HUES64 (cell line): ENCODE measurements at regions not wholly inside any gene's neighbourhood (a gene's known extent, or its start where the extent isn't known, plus 50 kb on each side); places are given as distances from the start of the nearest gene placed in this dataset.

ENCODE experiments used
- H3K27ac ChIP-seq: 2 replicates; pipeline ENCODE4 v1.7.0; 2013; ENCODE audit warnings: low read depth, low read length, inconsistent platforms
- H3K27me3 ChIP-seq: 2 replicates; pipeline ENCODE4 v1.6.1; 2013; ENCODE audit warnings: mild to moderate bottlenecking, low read length; ENCODE audit not compliant: insufficient read depth
- H3K36me3 ChIP-seq: 2 replicates; pipeline ENCODE4 v1.6.1; 2013; ENCODE audit warnings: mild to moderate bottlenecking, low read length; ENCODE audit not compliant: insufficient read depth
- H3K4me1 ChIP-seq: 2 replicates; pipeline ENCODE4 v1.6.1; 2013; ENCODE audit warnings: mild to moderate bottlenecking, low read length, moderate library complexity; ENCODE audit not compliant: insufficient read depth
- H3K4me3 ChIP-seq: 2 replicates; pipeline ENCODE4 v1.5.1; 2013; ENCODE audit warnings: mild to moderate bottlenecking, low read length, moderate library complexity
- H3K9ac ChIP-seq: 2 replicates; pipeline ENCODE4 v1.6.1; 2013; ENCODE audit warnings: mild to moderate bottlenecking, low read depth, low read length
- H3K9me3 ChIP-seq: 2 replicates; pipeline ENCODE4 v1.6.1; 2013; ENCODE audit warnings: low read depth, low read length; ENCODE audit not compliant: insufficient read depth
- WGBS: fragments of 150-250, 120-280 bp; methylation state at CpG from one replicate; pipeline ENCODE4 v1.1.7; 2013; ENCODE audit warnings: missing lambda C conversion rate; 5-methylcytosine and 5-hydroxymethylcytosine counted together

DNA sequence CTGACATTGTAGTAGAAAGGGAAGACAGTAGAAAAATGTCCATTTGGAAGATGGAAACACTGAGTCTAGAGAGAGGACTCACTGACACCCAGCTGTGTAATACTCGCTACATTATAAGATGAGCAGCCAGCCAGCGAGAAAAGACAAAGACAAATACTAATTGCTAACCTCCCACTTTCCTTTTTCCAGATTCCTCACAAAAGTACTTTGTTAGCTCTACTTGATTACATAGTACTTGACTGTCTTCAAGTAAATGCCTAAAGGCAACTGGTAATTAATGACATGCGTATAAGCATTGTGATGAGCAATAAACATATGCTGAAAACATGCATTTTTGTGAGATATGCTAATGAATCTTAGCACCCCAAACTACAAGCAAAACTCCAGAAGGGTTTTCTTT is 363.1 kb downstream of the GPAM start:
- H3K27me3 ChIP-seq, result no peaks in the 10 kb centered on the region
- no peak overlapping the region for H3K4me3 ChIP-seq
- no peaks in the 10 kb centered on the region for H3K9me3 ChIP-seq
- H3K36me3 ChIP-seq, result no peaks in the 10 kb centered on the region
- H3K27ac ChIP-seq, result no peak overlapping the region
- H3K4me1 ChIP-seq, result no peaks in the 10 kb centered on the region
- WGBS, result 95% methylated on average over 3 of the region's 3 CpGs
- H3K9ac ChIP-seq, result no peak overlapping the region

DNA sequence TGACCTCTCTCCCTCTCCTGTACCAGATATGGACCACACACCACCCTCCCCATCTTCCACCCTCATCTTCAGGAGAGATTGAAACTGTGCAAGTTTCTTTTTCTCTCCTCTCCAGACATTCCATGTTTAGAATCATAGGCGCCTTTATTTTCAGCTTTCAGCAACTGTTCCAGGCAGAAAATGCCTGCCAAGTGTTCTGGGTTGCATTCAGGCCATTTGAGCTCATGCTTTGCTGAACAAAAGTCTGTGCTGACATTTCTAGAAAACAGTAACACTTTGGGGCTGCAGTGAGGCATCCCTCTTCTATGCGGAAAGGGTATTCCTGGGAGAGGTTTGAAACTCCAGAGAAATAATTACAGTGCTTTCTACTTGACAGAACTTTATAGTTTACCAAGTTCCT is 361.7 kb downstream of the GPAM start:
- Histone ChIP-seq H3K4me3 (no peak overlapping the region), H3K9ac (no peak overlapping the region), H3K4me1 (no peaks in the 10 kb centered on the region), H3K27me3 (no peaks in the 10 kb centered on the region), H3K36me3 (no peaks in the 10 kb centered on the region), H3K27ac (no peak overlapping the region), H3K9me3 (no peaks in the 10 kb centered on the region)
- WGBS, result 94% methylated on average over 2 of the region's 2 CpGs

DNA sequence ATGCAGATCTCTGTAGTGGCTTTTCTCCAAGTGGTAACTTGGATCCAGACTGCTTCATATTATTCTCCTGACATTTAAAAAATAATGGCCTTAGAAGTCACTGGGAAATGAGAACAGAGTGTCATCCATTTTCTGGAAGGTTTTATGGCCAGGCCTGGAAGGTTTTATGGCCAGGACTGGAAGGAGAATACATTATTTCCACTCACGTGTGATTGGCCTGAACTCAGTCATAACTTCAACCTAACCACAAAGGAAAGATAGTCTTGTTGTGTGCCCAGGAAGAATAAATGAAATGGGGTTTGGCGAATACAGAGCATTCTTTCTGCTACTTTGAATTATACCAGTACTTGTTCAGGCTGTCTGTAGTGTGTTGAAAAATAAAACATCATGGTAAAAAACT is 360.9 kb downstream of the GPAM start:
- Histone ChIP-seq H3K36me3 (no peaks in the 10 kb centered on the region), H3K9me3 (no peaks in the 10 kb centered on the region), H3K27ac (no peak overlapping the region), H3K27me3 (no peaks in the 10 kb centered on the region), H3K4me1 (no peaks in the 10 kb centered on the region), H3K4me3 (no peak overlapping the region), H3K9ac (no peak overlapping the region)
- 100% methylated on average over 1 of the region's 2 CpGs for WGBS

DNA sequence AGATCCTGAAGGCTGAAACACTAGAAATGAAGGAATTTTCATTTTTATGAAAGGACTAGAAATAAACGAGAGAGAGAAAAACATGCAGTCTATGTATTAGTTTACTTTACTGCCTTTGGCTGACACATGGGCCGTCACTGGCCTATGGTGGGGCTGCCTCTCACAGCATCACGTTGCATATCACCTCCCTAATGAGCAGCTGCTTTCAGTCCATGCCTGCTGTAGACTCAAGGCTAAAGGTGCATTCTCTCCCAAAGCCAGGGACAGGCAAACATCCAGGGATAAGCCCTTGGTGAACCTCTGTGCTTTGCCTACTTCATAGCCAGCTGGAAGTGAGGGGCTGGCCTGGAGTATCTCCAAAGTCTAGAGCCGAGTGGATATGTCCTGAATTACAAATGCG is 359.4 kb downstream of the GPAM start:
- H3K4me1 ChIP-seq, result no peaks in the 10 kb centered on the region
- no peak overlapping the region for H3K27ac ChIP-seq
- H3K9me3 ChIP-seq, result no peaks in the 10 kb centered on the region
- no peaks in the 10 kb centered on the region for H3K36me3 ChIP-seq
- H3K27me3 ChIP-seq, result no peaks in the 10 kb centered on the region
- no peak overlapping the region for H3K4me3 ChIP-seq
- WGBS, result 90% methylated on average over 5 of the region's 5 CpGs
- no peak overlapping the region for H3K9ac ChIP-seq

DNA sequence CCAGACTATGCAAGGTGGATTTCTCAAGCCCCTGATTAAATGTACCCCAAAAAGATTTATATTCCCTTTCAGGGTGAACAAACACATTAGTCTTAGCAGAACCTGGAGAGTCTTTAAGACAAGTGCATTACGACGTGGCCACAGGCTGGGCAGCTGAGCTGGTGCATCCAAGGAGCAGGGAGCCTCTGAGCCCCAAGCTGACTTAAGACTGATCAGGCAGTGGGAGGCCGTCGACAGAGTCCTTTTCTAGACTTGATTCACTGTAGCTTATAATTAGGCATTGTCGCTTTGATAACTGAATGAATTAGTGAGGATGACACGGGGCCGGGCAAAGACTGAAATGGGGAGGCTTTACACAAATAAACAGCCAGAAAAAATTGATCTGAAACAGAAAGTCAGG is 353.2 kb downstream of the GPAM start:
- H3K9ac ChIP-seq, result no peak overlapping the region
- no peaks in the 10 kb centered on the region for H3K9me3 ChIP-seq
- no peaks in the 10 kb centered on the region for H3K36me3 ChIP-seq
- 87% methylated on average over 7 of the region's 7 CpGs for WGBS
- no peak overlapping the region for H3K27ac ChIP-seq
- H3K4me3 ChIP-seq, result no peak overlapping the region
- H3K27me3 ChIP-seq, result no peaks in the 10 kb centered on the region
- H3K4me1 ChIP-seq, result peaks cover 5% of the 10 kb centered on the region; the same call in 1 of the 2 replicates

DNA sequence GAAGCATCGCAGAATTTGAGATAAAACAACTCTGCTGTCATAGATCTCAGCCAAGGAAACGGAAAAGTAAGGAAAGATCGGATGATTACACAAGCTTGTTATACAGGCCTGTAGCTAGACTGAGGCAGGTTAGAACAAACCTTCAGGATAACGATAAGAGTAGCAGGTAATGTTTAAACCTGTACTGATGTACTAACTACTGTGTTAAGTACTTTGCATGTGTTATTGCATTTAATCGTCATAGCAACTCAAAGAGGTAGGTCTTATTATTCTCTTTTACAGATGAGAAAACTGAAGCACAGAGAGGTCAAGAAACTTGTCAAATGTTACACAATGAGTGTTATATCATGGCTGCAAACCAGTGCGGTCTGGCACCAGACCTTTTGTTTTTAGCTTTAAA is 352.5 kb downstream of the GPAM start:
- no peaks in the 10 kb centered on the region for H3K9me3 ChIP-seq
- H3K9ac ChIP-seq, result no peak overlapping the region
- H3K27me3 ChIP-seq, result no peaks in the 10 kb centered on the region
- H3K4me1 ChIP-seq, result peaks cover 7% of the 10 kb centered on the region; the same call in 1 of the 2 replicates
- no peaks in the 10 kb centered on the region for H3K36me3 ChIP-seq
- 97% methylated on average over 6 of the region's 6 CpGs for WGBS
- no peak overlapping the region for H3K4me3 ChIP-seq
- H3K27ac ChIP-seq, result no peak overlapping the region

DNA sequence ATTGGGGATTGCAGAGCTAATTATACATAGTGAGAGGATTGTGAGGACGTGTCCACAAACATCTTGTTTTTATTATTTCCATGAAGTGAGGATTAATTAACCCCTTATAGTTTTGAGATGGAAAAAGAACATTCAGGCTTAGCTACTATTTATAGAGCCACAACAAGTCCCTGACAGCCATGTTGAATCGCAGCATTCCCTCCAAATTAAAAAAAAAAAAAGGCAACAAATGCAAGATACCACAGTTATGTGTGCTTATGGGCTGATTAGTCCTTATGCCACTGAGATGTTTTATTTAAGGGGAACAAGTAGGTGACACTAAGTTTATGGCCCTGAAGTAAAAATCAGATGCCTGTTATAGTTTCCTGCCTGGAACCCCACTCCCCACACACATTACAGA is 350.3 kb downstream of the GPAM start:
- H3K27me3 ChIP-seq, result no peaks in the 10 kb centered on the region
- no peak overlapping the region for H3K4me3 ChIP-seq
- WGBS, result 100% methylated on average over 1 of the region's 2 CpGs
- H3K27ac ChIP-seq, result no peak overlapping the region
- H3K9me3 ChIP-seq, result no peaks in the 10 kb centered on the region
- no peaks in the 10 kb centered on the region for H3K36me3 ChIP-seq
- H3K4me1 ChIP-seq, result peaks cover 25% of the 10 kb centered on the region
- H3K9ac ChIP-seq, result no peak overlapping the region

DNA sequence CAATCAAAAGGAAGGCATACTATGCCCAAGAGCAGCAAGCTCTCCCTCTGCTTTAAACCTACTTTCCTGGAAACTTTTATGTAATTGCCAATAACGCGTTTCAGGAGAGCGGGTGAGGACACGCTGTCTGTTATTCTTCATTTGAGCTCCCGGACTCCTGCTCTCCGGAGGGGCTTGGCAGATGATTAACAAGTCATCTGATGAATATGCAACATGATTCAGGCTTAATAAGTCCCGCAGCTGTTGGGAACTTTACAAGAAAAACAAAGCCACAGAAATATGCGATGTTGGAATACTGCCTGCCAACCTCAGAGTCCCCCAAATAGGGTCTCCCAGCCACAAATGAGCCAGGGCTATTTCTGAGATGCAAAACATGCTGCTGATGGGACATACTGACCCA is 348.0 kb downstream of the GPAM start:
- H3K4me3 ChIP-seq, result no peak overlapping the region
- H3K9me3 ChIP-seq, result no peaks in the 10 kb centered on the region
- H3K27me3 ChIP-seq, result no peaks in the 10 kb centered on the region
- H3K4me1 ChIP-seq, result peaks cover 31% of the 10 kb centered on the region
- WGBS, result 73% methylated on average over 8 of the region's 8 CpGs
- no peaks in the 10 kb centered on the region for H3K36me3 ChIP-seq
- H3K9ac ChIP-seq, result no peak overlapping the region
- no peak overlapping the region for H3K27ac ChIP-seq

DNA sequence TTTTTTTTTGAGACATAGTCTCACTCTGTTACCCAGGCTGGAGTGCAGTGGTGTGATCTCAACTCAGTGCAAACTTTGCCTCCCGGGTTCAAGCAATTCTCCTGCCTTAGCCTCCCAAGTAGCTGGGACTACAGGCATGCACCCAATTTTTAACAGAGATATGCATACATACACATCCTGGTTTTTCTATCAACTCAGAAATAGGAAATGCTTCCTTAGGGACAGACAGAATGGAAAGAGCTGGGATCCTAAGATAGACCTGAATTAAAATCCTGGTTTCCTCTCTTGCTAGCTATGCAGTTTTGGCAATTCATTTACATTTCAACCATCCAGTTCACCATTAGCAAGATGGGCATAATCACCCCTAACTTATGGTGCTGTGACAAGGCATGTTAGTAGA is 347.5 kb downstream of the GPAM start:
- no peaks in the 10 kb centered on the region for H3K9me3 ChIP-seq
- H3K27ac ChIP-seq, result no peak overlapping the region
- H3K9ac ChIP-seq, result no peak overlapping the region
- no peaks in the 10 kb centered on the region for H3K36me3 ChIP-seq
- WGBS, result 93% methylated on average over 1 of the region's 1 CpG
- no peak overlapping the region for H3K4me3 ChIP-seq
- peaks cover 31% of the 10 kb centered on the region for H3K4me1 ChIP-seq
- H3K27me3 ChIP-seq, result no peaks in the 10 kb centered on the region

DNA sequence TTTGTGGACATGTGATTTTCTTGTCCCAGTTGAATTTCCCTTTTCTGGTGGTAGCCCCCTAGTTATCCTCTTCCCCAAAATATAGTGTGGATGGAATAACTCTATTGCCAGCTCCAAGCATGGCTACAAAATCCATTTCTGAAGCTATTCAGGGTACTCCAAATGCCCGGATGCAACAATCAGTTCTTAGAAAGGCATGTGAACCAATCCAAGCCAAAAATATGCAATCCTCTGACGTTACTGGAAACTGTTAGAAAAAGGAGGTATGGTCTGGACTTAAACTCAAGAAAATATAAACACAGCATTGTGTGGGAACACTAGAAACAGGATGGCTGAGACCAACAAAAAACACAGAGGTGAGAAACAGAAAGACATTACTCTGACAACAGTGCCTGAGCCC is 347.0 kb downstream of the GPAM start:
- no peak overlapping the region for H3K9ac ChIP-seq
- 84% methylated on average over 2 of the region's 2 CpGs for WGBS
- no peaks in the 10 kb centered on the region for H3K27me3 ChIP-seq
- peaks cover 31% of the 10 kb centered on the region for H3K4me1 ChIP-seq
- H3K9me3 ChIP-seq, result no peaks in the 10 kb centered on the region
- no peak overlapping the region for H3K4me3 ChIP-seq
- no peaks in the 10 kb centered on the region for H3K36me3 ChIP-seq
- H3K27ac ChIP-seq, result no peak overlapping the region; the same call in 1 of the 2 replicates

DNA sequence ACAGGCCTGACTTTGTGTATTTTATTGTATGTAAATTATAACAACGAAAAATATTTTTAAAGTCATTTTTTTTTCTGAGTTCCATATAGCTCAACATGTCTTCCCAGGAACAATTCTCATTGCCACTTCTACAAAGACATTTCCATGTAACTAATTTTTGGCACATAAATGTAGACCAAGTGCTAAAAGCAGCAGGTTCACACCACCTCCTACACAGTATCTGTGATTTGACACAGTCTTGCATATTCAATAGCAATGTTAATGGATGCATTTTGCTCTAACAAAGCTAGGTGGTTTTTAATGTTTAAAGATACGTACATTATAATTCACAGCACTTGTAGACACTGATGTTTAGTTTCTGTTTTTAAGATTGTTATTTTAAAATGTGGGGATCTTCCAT is 346.5 kb downstream of the GPAM start:
- no peak overlapping the region for H3K4me3 ChIP-seq
- H3K9me3 ChIP-seq, result no peaks in the 10 kb centered on the region
- no peak overlapping the region for H3K9ac ChIP-seq
- H3K27ac ChIP-seq, result peak overlapping the region; percentile 57; the same call in 1 of the 2 replicates
- 78% methylated on average over 2 of the region's 2 CpGs for WGBS
- peaks cover 31% of the 10 kb centered on the region for H3K4me1 ChIP-seq
- H3K27me3 ChIP-seq, result no peaks in the 10 kb centered on the region
- H3K36me3 ChIP-seq, result no peaks in the 10 kb centered on the region

DNA sequence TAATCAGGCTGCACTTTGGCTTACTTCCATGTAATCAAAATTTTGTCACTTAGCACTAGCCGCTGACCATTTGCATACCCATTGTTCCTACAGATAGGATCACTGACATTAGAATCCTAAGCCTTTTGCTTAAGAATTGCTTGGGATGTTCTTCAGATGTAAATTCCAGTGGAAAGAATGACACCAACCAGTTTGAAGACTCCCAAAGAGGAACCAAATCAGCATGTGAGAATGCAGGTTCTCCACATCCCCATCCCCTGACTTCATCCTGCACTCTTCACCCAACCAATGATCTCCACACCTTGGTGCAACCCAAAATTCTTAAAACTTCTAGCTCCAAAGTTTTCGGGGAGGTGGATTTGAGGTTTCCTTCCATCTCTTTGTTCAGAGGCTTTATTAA is 345.6 kb downstream of the GPAM start:
- Histone ChIP-seq H3K27ac (peak overlapping the region; percentile 57; the same call in 1 of the 2 replicates), H3K4me1 (peaks cover 31% of the 10 kb centered on the region), H3K36me3 (no peaks in the 10 kb centered on the region), H3K9ac (no peak overlapping the region), H3K9me3 (no peaks in the 10 kb centered on the region), H3K4me3 (no peak overlapping the region), H3K27me3 (no peaks in the 10 kb centered on the region)
- WGBS, result 47% methylated on average over 2 of the region's 2 CpGs
